ENCODE measurements at regions not wholly inside any gene's neighbourhood (a gene's known extent, or its start where the extent isn't known, plus 50 kb on each side); places are given as distances from the start of the nearest gene placed in this dataset.

GRCh38 chr12:11539156-11539555 lies 110.3 kb upstream of the ETV6 start:
- TF ChIP-seq GABPA (IDR thresholded peaks at IDR 0.05 in 1 of 2, conservative IDR thresholded peaks at IDR 0.05 in 1 of 2) (no peak), RAD21 (IDR thresholded peaks at IDR 0.05) (no peak), CTCF (IDR thresholded peaks at IDR 0.05; ENCODE audit: low read depth, low read length, missing input control) (no peak), ATF3 (IDR thresholded peaks at IDR 0.05) (no peak), FOXA1 (IDR thresholded peaks at IDR 0.05) (no peak), TAF1 (conservative IDR thresholded peaks at IDR 0.05) (no peak), ZBTB33 (IDR thresholded peaks at IDR 0.05) (no peak), YY1 (IDR thresholded peaks at IDR 0.05) (no peak), EGR1 (IDR thresholded peaks at IDR 0.05; ENCODE audit: low read depth in 2 of 2) (no peak), JUND (IDR thresholded peaks at IDR 0.05) (no peak), RXRA (IDR thresholded peaks at IDR 0.05) (no peak)
- TF ChIP-seq, protein P1, sequence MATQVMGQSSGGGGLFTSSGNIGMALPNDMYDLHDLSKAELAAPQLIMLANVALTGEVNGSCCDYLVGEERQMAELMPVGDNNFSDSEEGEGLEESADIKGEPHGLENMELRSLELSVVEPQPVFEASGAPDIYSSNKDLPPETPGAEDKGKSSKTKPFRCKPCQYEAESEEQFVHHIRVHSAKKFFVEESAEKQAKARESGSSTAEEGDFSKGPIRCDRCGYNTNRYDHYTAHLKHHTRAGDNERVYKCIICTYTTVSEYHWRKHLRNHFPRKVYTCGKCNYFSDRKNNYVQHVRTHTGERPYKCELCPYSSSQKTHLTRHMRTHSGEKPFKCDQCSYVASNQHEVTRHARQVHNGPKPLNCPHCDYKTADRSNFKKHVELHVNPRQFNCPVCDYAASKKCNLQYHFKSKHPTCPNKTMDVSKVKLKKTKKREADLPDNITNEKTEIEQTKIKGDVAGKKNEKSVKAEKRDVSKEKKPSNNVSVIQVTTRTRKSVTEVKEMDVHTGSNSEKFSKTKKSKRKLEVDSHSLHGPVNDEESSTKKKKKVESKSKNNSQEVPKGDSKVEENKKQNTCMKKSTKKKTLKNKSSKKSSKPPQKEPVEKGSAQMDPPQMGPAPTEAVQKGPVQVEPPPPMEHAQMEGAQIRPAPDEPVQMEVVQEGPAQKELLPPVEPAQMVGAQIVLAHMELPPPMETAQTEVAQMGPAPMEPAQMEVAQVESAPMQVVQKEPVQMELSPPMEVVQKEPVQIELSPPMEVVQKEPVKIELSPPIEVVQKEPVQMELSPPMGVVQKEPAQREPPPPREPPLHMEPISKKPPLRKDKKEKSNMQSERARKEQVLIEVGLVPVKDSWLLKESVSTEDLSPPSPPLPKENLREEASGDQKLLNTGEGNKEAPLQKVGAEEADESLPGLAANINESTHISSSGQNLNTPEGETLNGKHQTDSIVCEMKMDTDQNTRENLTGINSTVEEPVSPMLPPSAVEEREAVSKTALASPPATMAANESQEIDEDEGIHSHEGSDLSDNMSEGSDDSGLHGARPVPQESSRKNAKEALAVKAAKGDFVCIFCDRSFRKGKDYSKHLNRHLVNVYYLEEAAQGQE (IDR thresholded peaks at IDR 0.05): no peak
- TF ChIP-seq, protein P2, sequence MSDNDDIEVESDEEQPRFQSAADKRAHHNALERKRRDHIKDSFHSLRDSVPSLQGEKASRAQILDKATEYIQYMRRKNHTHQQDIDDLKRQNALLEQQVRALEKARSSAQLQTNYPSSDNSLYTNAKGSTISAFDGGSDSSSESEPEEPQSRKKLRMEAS (IDR thresholded peaks at IDR 0.05): no peak
